ENCODE measurements at regions not wholly inside any gene's neighbourhood (a gene's known extent, or its start where the extent isn't known, plus 50 kb on each side); places are given as distances from the start of the nearest gene placed in this dataset.

DNA sequence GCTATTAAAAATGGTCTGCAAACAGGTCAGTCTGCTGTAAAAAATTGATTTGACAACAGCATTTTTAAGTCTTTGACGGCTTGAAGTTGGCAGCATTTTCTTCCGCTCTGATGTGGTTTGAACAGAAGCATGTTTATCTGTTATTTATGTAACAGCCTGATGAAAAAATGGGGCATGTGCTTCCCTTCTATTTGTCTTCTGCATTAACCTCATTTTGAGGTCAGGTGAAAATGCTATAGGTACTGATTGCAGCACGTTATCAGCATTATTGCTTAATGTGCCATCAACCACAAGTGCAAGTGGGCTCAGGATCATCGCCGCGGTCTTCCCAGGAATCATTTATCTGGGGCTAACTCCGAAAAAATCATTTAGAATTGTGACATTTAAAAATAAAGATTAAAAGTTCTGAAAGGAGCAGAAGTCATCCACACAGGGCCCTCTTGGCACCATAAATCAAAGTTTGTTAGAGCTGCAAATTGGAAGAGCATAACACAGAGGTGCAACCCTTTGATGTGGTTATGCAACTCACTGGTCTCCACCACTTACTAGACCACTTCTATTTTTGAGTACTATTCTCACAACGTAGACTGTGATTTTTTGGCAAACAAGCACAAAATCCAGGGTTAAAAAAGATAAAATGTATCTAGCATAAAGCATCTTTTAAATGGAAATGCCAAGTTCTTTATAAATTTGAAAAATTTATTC, 307.7 kb downstream of the MDFIC start:
- TF ChIP-seq, protein P1, sequence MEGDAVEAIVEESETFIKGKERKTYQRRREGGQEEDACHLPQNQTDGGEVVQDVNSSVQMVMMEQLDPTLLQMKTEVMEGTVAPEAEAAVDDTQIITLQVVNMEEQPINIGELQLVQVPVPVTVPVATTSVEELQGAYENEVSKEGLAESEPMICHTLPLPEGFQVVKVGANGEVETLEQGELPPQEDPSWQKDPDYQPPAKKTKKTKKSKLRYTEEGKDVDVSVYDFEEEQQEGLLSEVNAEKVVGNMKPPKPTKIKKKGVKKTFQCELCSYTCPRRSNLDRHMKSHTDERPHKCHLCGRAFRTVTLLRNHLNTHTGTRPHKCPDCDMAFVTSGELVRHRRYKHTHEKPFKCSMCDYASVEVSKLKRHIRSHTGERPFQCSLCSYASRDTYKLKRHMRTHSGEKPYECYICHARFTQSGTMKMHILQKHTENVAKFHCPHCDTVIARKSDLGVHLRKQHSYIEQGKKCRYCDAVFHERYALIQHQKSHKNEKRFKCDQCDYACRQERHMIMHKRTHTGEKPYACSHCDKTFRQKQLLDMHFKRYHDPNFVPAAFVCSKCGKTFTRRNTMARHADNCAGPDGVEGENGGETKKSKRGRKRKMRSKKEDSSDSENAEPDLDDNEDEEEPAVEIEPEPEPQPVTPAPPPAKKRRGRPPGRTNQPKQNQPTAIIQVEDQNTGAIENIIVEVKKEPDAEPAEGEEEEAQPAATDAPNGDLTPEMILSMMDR (IDR thresholded peaks at IDR 0.05; ENCODE audit: low read depth, low read length, poor library complexity, severe bottlenecking) = no peak
- no peak for TF ChIP-seq EZH2phosphoT487 (IDR thresholded peaks at IDR 0.05; ENCODE audit: borderline replicate concordance, low read length)
